ENCODE measurements at regions not wholly inside any gene's neighbourhood (a gene's known extent, or its start where the extent isn't known, plus 50 kb on each side); places are given as distances from the start of the nearest gene placed in this dataset.

- no peak for DNase-seq
- intact Hi-C loops (cut with DNase I), result no loop called here
- no peak for ATAC-seq
Observed at GRCh38 chr6:56380476-56380875, 133.1 kb upstream of the COL21A1 start.

DNA sequence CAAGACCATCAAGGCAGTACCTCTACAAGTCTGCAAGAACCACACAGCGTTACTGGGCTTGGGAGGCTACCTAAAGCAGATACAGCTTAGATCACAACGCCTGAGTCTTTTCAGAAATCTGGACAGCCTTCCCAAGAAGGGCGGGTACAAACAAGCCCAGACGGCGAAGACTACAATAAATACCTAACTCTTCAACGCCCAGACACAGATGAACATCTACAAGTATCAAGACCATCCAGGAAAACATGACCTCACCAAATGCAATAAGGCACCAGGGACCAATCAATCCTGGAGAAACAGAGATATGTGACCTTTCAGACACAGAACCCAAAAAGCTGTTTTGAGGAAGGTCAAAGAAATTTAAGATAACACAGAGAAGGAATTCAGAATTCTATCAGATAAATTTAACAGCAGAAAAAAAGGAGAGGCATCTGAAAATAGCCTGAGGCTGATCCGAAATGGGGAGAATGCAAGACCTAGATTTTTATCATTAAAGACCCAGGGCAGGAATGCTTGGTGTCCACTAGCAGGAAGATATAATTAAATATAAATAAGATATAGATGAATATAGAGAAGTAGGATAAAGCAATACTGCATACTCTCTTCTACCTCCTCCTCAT lies 131.7 kb upstream of the COL21A1 start:
- no peak for ATAC-seq
- DNase-seq, result no peak
- intact Hi-C loops (cut with DNase I), result loop anchor here in 1 of 2 donors (10.0 kb wide), 1 partner anchor 76 kb away; no protein-coding TSS in a partner anchor

GRCh38 chr6:56378507-56378906 lies 131.1 kb upstream of the COL21A1 start:
- intact Hi-C loops (cut with DNase I), result loop anchor here in 1 of 2 donors (10.0 kb wide), 1 partner anchor 76 kb away; no protein-coding TSS in a partner anchor
- ATAC-seq (no peak), DNase-seq (no peak)

- DNase-seq, result no peak
- intact Hi-C loops (cut with DNase I), result loop anchor here in 1 of 2 donors (10.0 kb wide), 1 partner anchor 78 kb away; no protein-coding TSS in a partner anchor
- no peak for ATAC-seq
Observed at GRCh38 chr6:56377295-56377694, 129.9 kb upstream of the COL21A1 start.

- intact Hi-C loops (cut with DNase I), result loop anchor here in 1 of 2 donors (10.0 kb wide), 1 partner anchor 79 kb away; no protein-coding TSS in a partner anchor
- DNase-seq (no peak), ATAC-seq (no peak)
Observed at GRCh38 chr6:56375806-56376205, 128.4 kb upstream of the COL21A1 start.

DNA sequence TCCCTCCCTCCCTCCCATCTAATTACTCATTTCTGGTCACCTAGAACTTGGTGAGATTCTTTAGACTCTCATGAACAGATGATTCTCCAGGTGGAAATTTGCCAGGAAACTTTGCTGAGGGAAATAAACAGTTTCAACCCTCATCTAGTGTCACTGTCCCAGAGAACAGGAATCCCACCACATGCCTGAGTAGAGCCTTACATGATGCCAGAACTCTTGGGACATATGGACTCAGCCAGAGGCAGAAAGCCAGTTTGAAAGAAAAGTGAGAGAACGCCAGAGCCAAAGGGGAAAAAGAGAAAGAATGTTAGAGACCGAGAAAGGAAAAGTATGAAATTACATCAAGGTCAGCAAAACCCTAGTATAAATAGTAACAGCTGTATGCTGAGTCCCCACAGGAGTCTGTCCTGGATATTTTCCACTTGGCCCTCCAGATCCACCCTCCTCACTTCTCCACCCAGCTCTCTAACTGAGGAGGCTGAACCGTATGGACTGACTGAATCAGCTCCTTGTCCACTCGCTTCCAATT lies 127.5 kb upstream of the COL21A1 start:
- peak; percentile 36 for DNase-seq
- peak; percentile 64 to 77 for ATAC-seq
- intact Hi-C loops (cut with DNase I), result loop anchor here in 1 of 2 donors (10.0 kb wide), 1 partner anchor 80 kb away; no protein-coding TSS in a partner anchor

DNA sequence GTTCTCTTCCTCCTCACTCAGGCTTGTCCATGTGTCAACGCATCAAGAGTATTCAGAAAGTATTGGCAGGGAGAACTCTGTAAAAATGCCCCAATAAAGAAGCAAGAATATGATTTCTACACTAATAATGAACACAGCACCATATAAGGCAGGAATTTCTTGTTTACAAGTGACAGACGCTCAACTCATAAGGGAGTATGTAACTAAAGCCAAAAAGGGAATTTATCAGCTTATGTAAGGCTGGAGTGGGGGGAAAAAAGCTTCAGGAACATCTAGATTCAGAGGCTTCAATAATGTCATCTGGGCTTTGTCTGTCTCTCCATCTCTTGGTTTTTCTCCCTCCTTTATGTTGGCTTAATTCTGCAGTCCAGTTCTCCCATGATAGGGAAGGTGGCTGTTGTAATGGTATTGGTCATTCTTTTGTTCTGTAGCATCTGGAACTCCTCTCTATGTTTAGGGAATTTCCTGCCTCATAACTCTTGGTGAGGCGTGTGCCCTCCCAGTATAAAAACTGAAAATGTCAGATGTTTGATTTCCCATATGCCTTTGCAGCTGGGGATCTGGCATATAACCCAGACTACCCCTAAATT lies 125.1 kb upstream of the COL21A1 start:
- intact Hi-C loops (cut with DNase I), result loop anchor here in 1 of 2 donors (10.0 kb wide), 1 partner anchor 82 kb away; no protein-coding TSS in a partner anchor
- no peak for ATAC-seq
- DNase-seq, result no peak

GRCh38 chr6:56370561-56371211 lies 123.3 kb upstream of the COL21A1 start:
- ATAC-seq (peak; percentile 60 to 76), DNase-seq (peak; percentile 33)
- intact Hi-C loops (cut with DNase I), result loop anchor here in 1 of 2 donors (10.0 kb wide), 1 partner anchor 84 kb away; no protein-coding TSS in a partner anchor

DNA sequence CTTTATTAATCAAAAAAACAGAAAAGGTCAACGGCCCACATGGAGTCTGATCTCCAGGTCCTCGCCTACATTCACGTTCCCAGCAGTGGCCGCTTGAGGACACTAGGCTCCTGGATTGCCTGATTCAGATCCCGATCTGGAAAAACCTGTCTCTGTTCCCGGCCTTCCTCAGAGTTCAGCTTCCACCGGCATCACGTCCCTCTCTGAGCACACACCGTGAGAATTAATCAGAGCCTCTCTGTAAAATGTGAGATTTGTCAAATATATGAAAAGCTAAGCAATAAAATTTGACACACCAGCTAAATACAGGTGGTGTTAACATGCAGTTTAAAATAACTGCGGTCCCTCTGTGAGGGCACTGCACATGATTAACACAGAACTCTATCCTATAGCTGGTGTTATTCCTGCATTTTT lies 122.8 kb upstream of the COL21A1 start:
- intact Hi-C loops (cut with DNase I), result loop anchor here in 1 of 2 donors (10.0 kb wide), 1 partner anchor 85 kb away; no protein-coding TSS in a partner anchor
- peak; percentile 56 for DNase-seq
- peak; percentile 61 to 62 for ATAC-seq

- intact Hi-C loops (cut with DNase I), result no loop called here
- ATAC-seq (no peak), DNase-seq (no peak)
Observed at GRCh38 chr6:56368491-56368890, 121.1 kb upstream of the COL21A1 start.

DNA sequence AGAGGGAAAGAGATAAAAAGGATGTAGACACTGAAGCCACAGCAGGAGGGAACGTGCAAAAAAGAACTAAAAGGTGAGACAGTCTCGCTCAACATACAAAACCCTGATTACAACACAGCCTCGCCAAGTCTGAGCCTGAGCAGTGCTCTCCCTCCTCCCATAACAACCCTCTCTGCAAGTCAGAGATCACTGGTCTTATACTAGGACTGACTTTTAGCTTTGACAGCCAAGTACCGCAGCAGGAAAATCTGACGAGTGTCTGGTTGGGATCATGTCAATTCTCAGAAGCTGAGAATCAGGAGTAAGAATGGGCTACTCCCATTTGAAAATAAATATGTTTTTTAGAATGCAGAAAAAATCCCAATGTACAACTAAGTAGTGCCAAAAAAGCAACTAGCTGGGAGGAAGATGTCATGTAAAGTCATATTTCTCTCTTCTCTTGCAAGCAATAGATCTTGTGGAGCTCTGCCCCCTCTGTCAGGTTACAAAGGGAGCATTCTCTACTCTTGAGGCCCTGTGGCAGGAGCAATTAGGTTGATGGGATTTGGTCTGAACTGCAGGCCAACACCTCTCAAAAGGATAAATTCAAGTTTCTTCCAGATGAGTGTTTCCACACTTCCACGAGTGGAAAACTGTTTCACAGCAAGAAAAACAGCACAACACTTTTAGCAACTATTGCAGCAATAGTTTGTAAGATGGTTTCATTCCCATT lies 118.9 kb upstream of the COL21A1 start:
- no peak for DNase-seq
- intact Hi-C loops (cut with DNase I), result no loop called here
- no peak for ATAC-seq

- intact Hi-C loops (cut with DNase I), result loop anchor here in 1 of 2 donors (5.0 kb wide), 1 partner anchor 232 kb away; no protein-coding TSS in a partner anchor
Observed at GRCh38 chr6:56364827-56365339, 117.5 kb upstream of the COL21A1 start.

GRCh38 chr6:56364431-56364826 lies 117.0 kb upstream of the COL21A1 start:
- DNase-seq (no peak), ATAC-seq (no peak)
- intact Hi-C loops (cut with DNase I), result loop anchor here in 1 of 2 donors (5.0 kb wide), 1 partner anchor 233 kb away; no protein-coding TSS in a partner anchor

More at GRCh38 chr6:56364827-56365339, 117.5 kb upstream of the COL21A1 start:
- DNase-seq, result no peak
- peak in 1 of 2 donors; percentile 60 for ATAC-seq

- no peak for DNase-seq
- no peak for ATAC-seq
- intact Hi-C loops (cut with DNase I), result loop anchor here in 1 of 2 donors (5.0 kb wide), 1 partner anchor 233 kb away; no protein-coding TSS in a partner anchor
Observed at GRCh38 chr6:56363796-56364430, 116.5 kb upstream of the COL21A1 start.

DNA sequence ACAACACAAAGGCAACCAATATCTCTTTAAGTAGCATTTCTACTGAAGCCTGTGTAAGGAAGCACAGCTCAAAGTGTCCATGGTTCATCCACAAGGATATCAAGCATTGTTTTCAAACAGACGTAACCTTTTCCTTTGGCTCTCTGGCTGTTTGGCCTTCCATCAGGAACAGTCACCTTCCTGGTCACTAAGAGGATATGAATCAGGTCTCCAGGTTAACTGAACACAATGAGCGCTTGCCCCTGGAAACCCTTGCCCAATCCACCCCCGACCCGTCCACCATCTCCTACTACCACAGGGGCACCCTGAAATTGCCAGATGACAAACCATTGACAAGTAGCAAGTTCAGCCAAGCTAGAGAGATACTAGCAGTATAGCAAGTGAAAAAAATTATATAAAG lies 114.4 kb upstream of the COL21A1 start:
- ATAC-seq, result peak; percentile 22 to 33
- intact Hi-C loops (cut with DNase I), result loop anchor here in 1 of 2 donors (5.0 kb wide), 1 partner anchor 235 kb away; no protein-coding TSS in a partner anchor
- no peak for DNase-seq

DNA sequence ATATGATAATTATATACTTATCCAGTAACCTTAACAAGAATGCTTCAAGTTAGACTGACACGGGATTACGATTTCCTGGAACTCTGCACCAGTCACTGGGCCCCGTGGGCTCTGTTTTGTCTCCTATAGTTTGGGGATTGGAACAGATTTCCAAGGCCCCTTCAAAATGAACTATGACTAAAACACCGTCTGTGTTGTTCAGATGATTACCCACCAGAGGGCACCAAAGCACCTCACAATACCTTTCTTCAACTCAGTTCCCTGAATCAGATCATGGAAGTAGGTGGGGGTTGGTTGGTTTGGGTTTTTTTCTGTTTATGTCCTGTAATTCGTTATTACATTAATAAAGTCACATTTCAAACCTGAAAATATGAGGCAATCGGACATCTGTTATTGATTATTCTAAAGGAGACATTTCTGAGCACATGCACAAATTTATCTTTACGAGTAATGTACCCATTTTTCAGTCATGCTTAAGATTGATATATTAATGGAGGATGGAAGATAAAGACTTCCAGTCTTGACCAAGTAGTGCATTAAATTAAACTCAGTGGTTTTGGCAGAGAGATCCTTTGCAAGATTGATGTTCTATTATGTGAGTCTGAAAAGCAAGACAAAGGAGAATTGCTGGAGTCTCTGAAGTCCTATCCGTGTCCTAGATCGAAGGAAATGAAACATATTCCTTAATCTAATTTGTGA lies 112.0 kb upstream of the COL21A1 start:
- DNase-seq, result peak; percentile 39
- intact Hi-C loops (cut with DNase I), result loop anchor here in 1 of 2 donors (2.0 to 10.0 kb wide), 3 partner anchors 218 to 505 kb away; no protein-coding TSS in a partner anchor
- peak; percentile 76 to 86 for ATAC-seq
